Activated T-helper 2 cell treated with anti-CD3 and anti-CD28 coated beads, Interferon-gamma antibody, Interleukin-2, Interleukin-4, amounts not matched to agents 10 μg/mL and 5 μg/mL and 100 μg/mL, durations not matched to agents 14 hours and 24 hours and 36 hours (primary cell): ENCODE measurements at regions not wholly inside any gene's neighbourhood (a gene's known extent, or its start where the extent isn't known, plus 50 kb on each side); places are given as distances from the start of the nearest gene placed in this dataset.

Experiments
- DNase-seq: peaks from one replicate; pipeline ENCODE4 v3.0.0; 2021; ENCODE audit warnings: low spot score
- H3K27ac Mint-ChIP-seq: one replicate; pipeline ENCODE4 v1.8.0; 2021; ENCODE audit warnings: mixed read lengths
- H3K27me3 Mint-ChIP-seq: one replicate; pipeline ENCODE4 v1.8.0; 2021; ENCODE audit warnings: low read depth, mixed read lengths
- H3K36me3 Mint-ChIP-seq: one replicate; pipeline ENCODE4 v1.8.0; 2021; ENCODE audit warnings: low read depth, mixed read lengths
- H3K4me1 Mint-ChIP-seq: one replicate; pipeline ENCODE4 v1.8.0; 2021; ENCODE audit warnings: low read depth, mixed read lengths
- H3K4me3 Mint-ChIP-seq: one replicate; pipeline ENCODE4 v1.8.0; 2021; ENCODE audit warnings: low read depth, mild to moderate bottlenecking, moderate library complexity, mixed read lengths
- H3K9me3 Mint-ChIP-seq: one replicate; pipeline ENCODE4 v1.8.0; 2021; ENCODE audit warnings: mixed read lengths
- intact Hi-C: fragments of 100-400 bp; cut with micrococcal nuclease; formaldehyde crosslinking; loops from one replicate; pipeline ENCODE4 v1.15.1; 2023

GRCh38 chr17:53543472-53543871 lies 279.3 kb upstream of the KIF2B start:
- Mint-ChIP-seq H3K4me3 (no peak overlapping the region), H3K27ac (no peak overlapping the region), H3K27me3 (no peaks in the 10 kb centered on the region), H3K36me3 (no peaks in the 10 kb centered on the region), H3K4me1 (no peaks in the 10 kb centered on the region), H3K9me3 (peaks cover 17% of the 10 kb centered on the region)
- intact Hi-C loops = no loop called here
- DNase-seq = no peak

- no peaks in the 10 kb centered on the region for H3K4me1 Mint-ChIP-seq
- H3K4me3 Mint-ChIP-seq = no peak overlapping the region
- no peak overlapping the region for H3K27ac Mint-ChIP-seq
- peaks cover 10% of the 10 kb centered on the region for H3K9me3 Mint-ChIP-seq
- intact Hi-C loops = no loop called here
- no peaks in the 10 kb centered on the region for H3K36me3 Mint-ChIP-seq
- no peaks in the 10 kb centered on the region for H3K27me3 Mint-ChIP-seq
- DNase-seq = no peak
Observed at GRCh38 chr17:53538129-53538617, 284.6 kb upstream of the KIF2B start.

- H3K27ac Mint-ChIP-seq = no peak overlapping the region
- no peaks in the 10 kb centered on the region for H3K4me1 Mint-ChIP-seq
- H3K9me3 Mint-ChIP-seq = peaks cover 23% of the 10 kb centered on the region
- intact Hi-C loops = no loop called here
- no peak for DNase-seq
- H3K27me3 Mint-ChIP-seq = no peaks in the 10 kb centered on the region
- no peak overlapping the region for H3K4me3 Mint-ChIP-seq
- no peaks in the 10 kb centered on the region for H3K36me3 Mint-ChIP-seq
Observed at GRCh38 chr17:53527473-53527872, 295.3 kb upstream of the KIF2B start.

- Mint-ChIP-seq H3K27me3 (no peaks in the 10 kb centered on the region), H3K4me1 (no peaks in the 10 kb centered on the region), H3K4me3 (no peak overlapping the region), H3K36me3 (no peaks in the 10 kb centered on the region), H3K9me3 (peaks cover 26% of the 10 kb centered on the region), H3K27ac (no peak overlapping the region)
- DNase-seq = no peak
- intact Hi-C loops = no loop called here
Observed at GRCh38 chr17:53525590-53525989, 297.1 kb upstream of the KIF2B start.

- intact Hi-C loops = no loop called here
- H3K4me1 Mint-ChIP-seq = no peaks in the 10 kb centered on the region
- no peaks in the 10 kb centered on the region for H3K27me3 Mint-ChIP-seq
- no peaks in the 10 kb centered on the region for H3K36me3 Mint-ChIP-seq
- peaks cover 35% of the 10 kb centered on the region for H3K9me3 Mint-ChIP-seq
- H3K4me3 Mint-ChIP-seq = no peak overlapping the region
- DNase-seq = no peak
- no peak overlapping the region for H3K27ac Mint-ChIP-seq
Observed at GRCh38 chr17:53516636-53517035, 306.1 kb upstream of the KIF2B start.

- Mint-ChIP-seq H3K9me3 (peaks cover 38% of the 10 kb centered on the region), H3K4me3 (no peak overlapping the region), H3K27ac (no peak overlapping the region), H3K4me1 (no peaks in the 10 kb centered on the region), H3K36me3 (no peaks in the 10 kb centered on the region), H3K27me3 (no peaks in the 10 kb centered on the region)
- intact Hi-C loops = no loop called here
- no peak for DNase-seq
Observed at GRCh38 chr17:53499277-53499676, 323.4 kb upstream of the KIF2B start.

GRCh38 chr17:53496356-53496755 lies 326.4 kb upstream of the KIF2B start:
- DNase-seq = no peak
- Mint-ChIP-seq H3K27ac (no peak overlapping the region), H3K36me3 (no peaks in the 10 kb centered on the region), H3K4me1 (no peaks in the 10 kb centered on the region), H3K4me3 (no peak overlapping the region), H3K9me3 (peaks cover 41% of the 10 kb centered on the region), H3K27me3 (no peaks in the 10 kb centered on the region)
- intact Hi-C loops = no loop called here

- DNase-seq = no peak
- H3K36me3 Mint-ChIP-seq = no peaks in the 10 kb centered on the region
- H3K9me3 Mint-ChIP-seq = peaks cover 26% of the 10 kb centered on the region
- no peaks in the 10 kb centered on the region for H3K4me1 Mint-ChIP-seq
- H3K27ac Mint-ChIP-seq = no peak overlapping the region
- no peaks in the 10 kb centered on the region for H3K27me3 Mint-ChIP-seq
- intact Hi-C loops = no loop called here
- H3K4me3 Mint-ChIP-seq = no peak overlapping the region
Observed at GRCh38 chr17:53492532-53492931, 330.2 kb upstream of the KIF2B start.

GRCh38 chr17:53490447-53490968 lies 332.2 kb upstream of the KIF2B start:
- H3K9me3 Mint-ChIP-seq = peaks cover 29% of the 10 kb centered on the region
- intact Hi-C loops = no loop called here
- H3K4me3 Mint-ChIP-seq = no peak overlapping the region
- no peaks in the 10 kb centered on the region for H3K4me1 Mint-ChIP-seq
- DNase-seq = no peak
- no peak overlapping the region for H3K27ac Mint-ChIP-seq
- no peaks in the 10 kb centered on the region for H3K27me3 Mint-ChIP-seq
- H3K36me3 Mint-ChIP-seq = no peaks in the 10 kb centered on the region

GRCh38 chr17:53483704-53484103 lies 339.0 kb upstream of the KIF2B start:
- no peak for DNase-seq
- H3K9me3 Mint-ChIP-seq = peaks cover 38% of the 10 kb centered on the region
- H3K27ac Mint-ChIP-seq = no peak overlapping the region
- H3K36me3 Mint-ChIP-seq = no peaks in the 10 kb centered on the region
- no peak overlapping the region for H3K4me3 Mint-ChIP-seq
- no peaks in the 10 kb centered on the region for H3K27me3 Mint-ChIP-seq
- intact Hi-C loops = no loop called here
- no peaks in the 10 kb centered on the region for H3K4me1 Mint-ChIP-seq

- Mint-ChIP-seq H3K9me3 (peaks cover 25% of the 10 kb centered on the region), H3K4me3 (no peak overlapping the region), H3K27ac (no peak overlapping the region), H3K4me1 (no peaks in the 10 kb centered on the region), H3K27me3 (no peaks in the 10 kb centered on the region), H3K36me3 (no peaks in the 10 kb centered on the region)
- no peak for DNase-seq
- intact Hi-C loops = no loop called here
Observed at GRCh38 chr17:53475002-53475401, 347.7 kb upstream of the KIF2B start.

GRCh38 chr17:53472586-53472985 lies 350.1 kb upstream of the KIF2B start:
- Mint-ChIP-seq H3K9me3 (peaks cover 21% of the 10 kb centered on the region), H3K4me1 (no peaks in the 10 kb centered on the region), H3K36me3 (no peaks in the 10 kb centered on the region), H3K4me3 (no peak overlapping the region), H3K27me3 (no peaks in the 10 kb centered on the region), H3K27ac (no peak overlapping the region)
- DNase-seq = no peak
- intact Hi-C loops = no loop called here

GRCh38 chr17:53471514-53471913 lies 351.2 kb upstream of the KIF2B start:
- H3K27me3 Mint-ChIP-seq = no peaks in the 10 kb centered on the region
- H3K4me3 Mint-ChIP-seq = no peak overlapping the region
- intact Hi-C loops = no loop called here
- no peaks in the 10 kb centered on the region for H3K36me3 Mint-ChIP-seq
- H3K27ac Mint-ChIP-seq = no peak overlapping the region
- H3K9me3 Mint-ChIP-seq = peaks cover 16% of the 10 kb centered on the region
- no peaks in the 10 kb centered on the region for H3K4me1 Mint-ChIP-seq
- DNase-seq = no peak

GRCh38 chr17:53470626-53471025 lies 352.1 kb upstream of the KIF2B start:
- DNase-seq = no peak
- peaks cover 24% of the 10 kb centered on the region for H3K9me3 Mint-ChIP-seq
- no peaks in the 10 kb centered on the region for H3K4me1 Mint-ChIP-seq
- H3K27ac Mint-ChIP-seq = no peak overlapping the region
- H3K4me3 Mint-ChIP-seq = no peak overlapping the region
- H3K36me3 Mint-ChIP-seq = no peaks in the 10 kb centered on the region
- intact Hi-C loops = no loop called here
- H3K27me3 Mint-ChIP-seq = no peaks in the 10 kb centered on the region
